ENCODE measurements at regions not wholly inside any gene's neighbourhood (a gene's known extent, or its start where the extent isn't known, plus 50 kb on each side); places are given as distances from the start of the nearest gene placed in this dataset.
"Not testable (repeated sequence)": the region's sequence is repeated elsewhere in the genome, so short reads cannot be mapped to it uniquely, and the experiment has no call there.

DNA sequence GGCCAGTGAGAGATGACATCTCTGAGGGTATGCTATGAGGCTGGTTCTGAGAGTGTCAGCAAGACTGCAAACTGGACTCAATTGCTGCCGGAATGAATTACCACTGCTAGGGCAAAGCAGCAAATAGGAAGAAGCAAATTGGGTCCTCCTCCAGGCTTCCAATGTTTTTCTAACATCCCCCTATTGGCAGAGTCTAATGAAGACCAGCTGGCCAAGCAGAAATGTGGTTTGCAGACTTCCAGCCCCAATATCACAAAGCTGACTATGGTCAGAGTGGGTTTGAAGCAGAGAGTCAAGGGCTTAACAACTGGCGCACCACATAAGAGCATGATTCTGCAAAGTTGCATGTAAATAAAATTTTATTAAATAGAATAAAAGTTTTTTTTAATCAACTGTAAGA is 225.4 kb upstream of the GLRA2 start:
- Histone ChIP-seq H3K9me3 (ENCODE audit: control insufficient read depth, low read depth, low read length) (no peaks in the 10 kb centered on the region), H2BK120ac (ENCODE audit: low read depth, low read length, poor library complexity, severe bottlenecking) (no peak overlapping the region), H3K4me2 (ENCODE audit: insufficient read depth, insufficient read length, low read length) (no peak overlapping the region), H2AFZ (ENCODE audit: low read length) (no peak overlapping the region), H2BK15ac (ENCODE audit: low read depth, low read length) (no peak overlapping the region), H4K8ac (replicated peaks; ENCODE audit: insufficient read length, low read depth, low read length) (no peak overlapping the region), H3K23ac (ENCODE audit: insufficient read length, low read depth, low read length) (no peak overlapping the region), H2AK5ac (ENCODE audit: insufficient read length, low read length) (no peak overlapping the region), H4K5ac (ENCODE audit: insufficient read length, low read depth, low read length) (no peak overlapping the region), H3T11ph (ENCODE audit: low read length) (no peak overlapping the region), H2BK5ac (ENCODE audit: insufficient read length, low read length) (no peak overlapping the region), H3K4me1 (ENCODE audit: insufficient read depth, low read length) (no peaks in the 10 kb centered on the region), H3K27me3 (ENCODE audit: insufficient read depth, low read length) (no peaks in the 10 kb centered on the region), H4K91ac (ENCODE audit: insufficient read length, low read depth, low read length) (no peak overlapping the region), H4K20me1 (ENCODE audit: control insufficient read depth, insufficient read depth, insufficient read length) (no peaks in the 10 kb centered on the region), H3K18ac (ENCODE audit: insufficient read length, low read depth, low read length) (no peak overlapping the region), H3K79me2 (ENCODE audit: insufficient read depth, low read length) (no peaks in the 10 kb centered on the region), H2BK12ac (ENCODE audit: insufficient read length, low read depth, low read length) (no peak overlapping the region), H3K23me2 (ENCODE audit: insufficient read length, low read depth, low read length, poor library complexity, severe bottlenecking) (no peaks in the 10 kb centered on the region), H2BK20ac (ENCODE audit: low read depth, low read length, poor library complexity, severe bottlenecking) (no peak overlapping the region), H3K79me1 (ENCODE audit: insufficient read depth, low read depth, low read length, poor library complexity, severe bottlenecking) (no peaks in the 10 kb centered on the region), H3K4ac (ENCODE audit: low read depth, low read length) (no peak overlapping the region), H3K9ac (ENCODE audit: extremely low read depth, insufficient read length, low read length) (no peak overlapping the region), H3K27ac (ENCODE audit: insufficient read length, low read depth, low read length) (no peak overlapping the region), H3K56ac (ENCODE audit: insufficient read length, low read depth, low read length) (no peak overlapping the region), H3K14ac (ENCODE audit: insufficient read depth, low read length) (no peak overlapping the region)
- Mint-ChIP-seq H3K27me3 (ENCODE audit: low read depth) (no peaks in the 10 kb centered on the region), H3K9me3 (peaks cover 52 to 53% of the 10 kb centered on the region in 2 experiments), H3K36me3 (ENCODE audit: insufficient read depth in 1 of 3, low read depth in 3 of 3) (peaks cover 0 to 2% (median 0%) of the 10 kb centered on the region in 3 experiments; a peak in 1 of 7 replicates), H3K27ac (no peak overlapping the region), H3K4me1 (no peaks in the 10 kb centered on the region), H3K4me3 (no peak overlapping the region)
- WGBS (ENCODE audit: extremely low coverage, insufficient read length, low lambda C conversion rate): no CpG with 5 or more reads among the region's 2 CpGs
- DNase-seq: no peak
- TF ChIP-seq CTCF (conservative IDR thresholded peaks at IDR 0.05): no peak

- not testable (repeated sequence) for H3K27me3 ChIP-seq (ENCODE audit: insufficient read depth, low read length); H3K4me3 Mint-ChIP-seq; H2AFZ ChIP-seq (ENCODE audit: low read length); H2BK20ac ChIP-seq (ENCODE audit: low read depth, low read length, poor library complexity, severe bottlenecking); H2BK120ac ChIP-seq (ENCODE audit: low read depth, low read length, poor library complexity, severe bottlenecking); H3K27ac ChIP-seq (ENCODE audit: insufficient read length, low read depth, low read length); H3K4me2 ChIP-seq (ENCODE audit: insufficient read depth, insufficient read length, low read length); H2BK5ac ChIP-seq (ENCODE audit: insufficient read length, low read length); H3K56ac ChIP-seq (ENCODE audit: insufficient read length, low read depth, low read length); H2BK12ac ChIP-seq (ENCODE audit: insufficient read length, low read depth, low read length); H3K27ac Mint-ChIP-seq; H3K27me3 Mint-ChIP-seq (ENCODE audit: low read depth); H3K79me2 ChIP-seq (ENCODE audit: insufficient read depth, low read length); H3K36me3 Mint-ChIP-seq (ENCODE audit: insufficient read depth in 1 of 3, low read depth in 3 of 3); H4K91ac ChIP-seq (ENCODE audit: insufficient read length, low read depth, low read length); H3K14ac ChIP-seq (ENCODE audit: insufficient read depth, low read length); DNase-seq; H3T11ph ChIP-seq (ENCODE audit: low read length); H3K4me1 ChIP-seq (ENCODE audit: insufficient read depth, low read length); H4K5ac ChIP-seq (ENCODE audit: insufficient read length, low read depth, low read length); H3K9me3 ChIP-seq (ENCODE audit: control insufficient read depth, low read depth, low read length); H3K79me1 ChIP-seq (ENCODE audit: insufficient read depth, low read depth, low read length, poor library complexity, severe bottlenecking); H2BK15ac ChIP-seq (ENCODE audit: low read depth, low read length); H3K4me1 Mint-ChIP-seq; H3K9ac ChIP-seq (ENCODE audit: extremely low read depth, insufficient read length, low read length); H3K23me2 ChIP-seq (ENCODE audit: insufficient read length, low read depth, low read length, poor library complexity, severe bottlenecking); H4K20me1 ChIP-seq (ENCODE audit: control insufficient read depth, insufficient read depth, insufficient read length); H3K18ac ChIP-seq (ENCODE audit: insufficient read length, low read depth, low read length); H4K8ac ChIP-seq (replicated peaks; ENCODE audit: insufficient read length, low read depth, low read length); H3K23ac ChIP-seq (ENCODE audit: insufficient read length, low read depth, low read length); H3K4ac ChIP-seq (ENCODE audit: low read depth, low read length); H2AK5ac ChIP-seq (ENCODE audit: insufficient read length, low read length)
- WGBS (ENCODE audit: extremely low coverage, insufficient read length, low lambda C conversion rate): no CpG with 5 or more reads among the region's 28 CpGs
- peaks cover 52 to 60% of the 10 kb centered on the region in 2 experiments for H3K9me3 Mint-ChIP-seq
Observed at GRCh38 chrX:14302561-14302960, 226.8 kb upstream of the GLRA2 start.
